ENCODE measurements at regions not wholly inside any gene's neighbourhood (a gene's known extent, or its start where the extent isn't known, plus 50 kb on each side); places are given as distances from the start of the nearest gene placed in this dataset.

DNA sequence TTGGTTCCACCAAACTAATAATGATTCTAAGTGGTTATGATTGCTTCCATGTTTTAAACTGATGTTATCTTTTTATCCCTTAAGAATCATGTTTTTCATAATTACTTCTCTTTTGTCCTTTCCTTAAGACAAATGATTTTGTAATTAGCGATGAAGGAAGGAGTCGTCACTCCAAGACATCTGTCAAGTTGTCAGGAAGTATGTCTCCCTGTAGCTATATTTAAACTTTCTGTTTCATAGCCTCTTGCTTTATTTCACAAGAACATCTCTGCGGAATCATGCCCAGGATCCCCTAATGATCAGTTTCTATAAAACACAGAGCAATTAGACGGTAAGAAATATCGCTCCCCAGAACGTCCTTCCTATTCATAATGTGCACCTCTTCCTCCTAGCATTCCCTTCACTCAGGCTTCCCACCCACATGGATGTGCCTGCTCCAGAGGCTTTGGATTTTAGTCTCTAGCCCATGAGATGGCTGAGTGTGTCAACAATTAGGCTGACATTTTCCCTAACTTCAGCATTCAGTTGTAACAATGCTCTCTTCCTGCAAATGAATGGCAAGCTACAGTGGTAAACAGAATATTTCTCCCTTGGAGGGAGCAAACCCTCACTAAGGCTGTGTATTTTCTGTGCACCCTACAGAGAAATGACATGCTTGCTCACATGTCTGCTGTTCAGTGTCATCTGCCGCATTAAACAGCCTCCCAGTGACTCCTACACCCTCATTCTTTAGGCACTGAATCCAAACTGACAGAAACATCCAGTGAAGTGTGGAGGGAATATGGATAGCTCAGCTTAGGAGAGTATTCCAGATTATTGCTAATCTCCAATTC lies 879.6 kb upstream of the CELF4 start:
- TF ChIP-seq, protein P1, sequence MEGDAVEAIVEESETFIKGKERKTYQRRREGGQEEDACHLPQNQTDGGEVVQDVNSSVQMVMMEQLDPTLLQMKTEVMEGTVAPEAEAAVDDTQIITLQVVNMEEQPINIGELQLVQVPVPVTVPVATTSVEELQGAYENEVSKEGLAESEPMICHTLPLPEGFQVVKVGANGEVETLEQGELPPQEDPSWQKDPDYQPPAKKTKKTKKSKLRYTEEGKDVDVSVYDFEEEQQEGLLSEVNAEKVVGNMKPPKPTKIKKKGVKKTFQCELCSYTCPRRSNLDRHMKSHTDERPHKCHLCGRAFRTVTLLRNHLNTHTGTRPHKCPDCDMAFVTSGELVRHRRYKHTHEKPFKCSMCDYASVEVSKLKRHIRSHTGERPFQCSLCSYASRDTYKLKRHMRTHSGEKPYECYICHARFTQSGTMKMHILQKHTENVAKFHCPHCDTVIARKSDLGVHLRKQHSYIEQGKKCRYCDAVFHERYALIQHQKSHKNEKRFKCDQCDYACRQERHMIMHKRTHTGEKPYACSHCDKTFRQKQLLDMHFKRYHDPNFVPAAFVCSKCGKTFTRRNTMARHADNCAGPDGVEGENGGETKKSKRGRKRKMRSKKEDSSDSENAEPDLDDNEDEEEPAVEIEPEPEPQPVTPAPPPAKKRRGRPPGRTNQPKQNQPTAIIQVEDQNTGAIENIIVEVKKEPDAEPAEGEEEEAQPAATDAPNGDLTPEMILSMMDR (IDR thresholded peaks at IDR 0.05 in 8 of 11, conservative IDR thresholded peaks at IDR 0.05 in 3 of 11), result no peak
- no peak for TF ChIP-seq POLR2A (IDR thresholded peaks at IDR 0.05)
